HG02943 (cell line): ENCODE measurements at regions not wholly inside any gene's neighbourhood (a gene's known extent, or its start where the extent isn't known, plus 50 kb on each side); places are given as distances from the start of the nearest gene placed in this dataset.
"Not testable (repeated sequence)": the region's sequence is repeated elsewhere in the genome, so short reads cannot be mapped to it uniquely, and the experiment has no call there.

Experiments
- ATAC-seq: cut with Tn5 transposase; IDR thresholded peaks from one replicate; pipeline ENCODE4 v1.9.1; 2021; ENCODE audit warnings: mild to moderate bottlenecking, low read depth, moderate library complexity; ENCODE audit not compliant: unreplicated experiment

- ATAC-seq: no peak
These were observed 236.3 kb upstream of the LRTM1 start for GRCh38 chr3:55164191-55164590.

GRCh38 chr3:55163421-55163820 lies 235.6 kb upstream of the LRTM1 start:
- ATAC-seq: no peak

GRCh38 chr3:55162031-55162795 lies 234.4 kb upstream of the LRTM1 start:
- no peak for ATAC-seq

DNA sequence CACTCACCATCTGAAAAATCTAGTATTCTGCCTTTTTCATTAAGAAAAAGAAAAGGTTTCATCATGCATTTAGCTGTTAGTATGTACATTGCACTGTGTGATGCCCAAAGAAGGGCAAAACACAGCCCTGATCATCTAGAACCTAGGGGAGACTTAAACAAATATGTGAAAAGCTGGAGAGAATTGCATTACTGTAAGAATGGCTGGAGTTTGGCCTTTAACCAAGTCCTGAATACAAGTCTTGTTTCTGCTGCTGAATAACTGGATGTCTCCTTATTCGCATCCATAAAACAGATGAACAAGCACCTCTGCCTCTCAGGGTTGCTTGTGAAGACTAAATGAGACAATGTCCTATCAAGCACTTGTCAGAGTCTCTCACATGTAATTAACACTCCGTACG lies 233.4 kb upstream of the LRTM1 start:
- ATAC-seq: no peak

GRCh38 chr3:55160241-55160983 lies 232.6 kb upstream of the LRTM1 start:
- peak; percentile 73 for ATAC-seq

DNA sequence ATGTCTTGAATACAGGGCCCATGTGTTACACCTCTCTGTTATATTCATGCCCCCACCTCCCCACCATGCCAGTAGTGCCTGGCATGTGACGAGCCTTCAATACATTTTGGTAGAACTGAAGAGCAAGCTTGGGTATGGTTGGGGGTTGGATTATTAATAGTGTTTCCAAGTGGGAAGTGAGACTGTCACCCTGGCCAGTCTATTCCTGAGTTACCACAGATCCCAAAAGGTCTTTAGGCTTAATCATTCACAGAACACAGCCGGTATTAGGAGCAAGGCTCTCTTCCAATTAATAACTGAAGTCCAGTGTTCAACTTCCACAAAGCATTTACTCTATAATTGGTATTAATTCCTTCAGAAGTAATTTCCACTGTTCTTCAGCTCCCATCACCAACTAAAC lies 231.9 kb upstream of the LRTM1 start:
- no peak for ATAC-seq

GRCh38 chr3:55159016-55159415 lies 231.2 kb upstream of the LRTM1 start:
- no peak for ATAC-seq

DNA sequence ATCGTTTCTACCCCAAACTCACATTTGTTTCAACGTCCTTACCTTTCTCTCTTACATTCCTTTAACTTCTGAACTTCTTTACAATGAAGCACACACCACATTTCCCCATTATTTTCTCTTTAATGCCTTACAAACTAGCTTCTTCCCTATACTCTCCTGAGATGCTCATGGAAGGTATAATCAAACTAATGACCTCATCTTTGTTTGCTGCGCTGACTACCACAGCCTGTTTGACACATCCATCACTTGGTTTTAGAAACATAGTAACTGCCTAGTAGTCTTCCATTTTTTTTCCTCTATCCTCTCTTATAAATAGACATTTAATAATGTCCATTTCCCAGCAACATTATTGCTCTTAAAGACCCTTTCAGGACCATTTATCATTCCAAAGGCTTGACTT lies 230.5 kb upstream of the LRTM1 start:
- no peak for ATAC-seq

DNA sequence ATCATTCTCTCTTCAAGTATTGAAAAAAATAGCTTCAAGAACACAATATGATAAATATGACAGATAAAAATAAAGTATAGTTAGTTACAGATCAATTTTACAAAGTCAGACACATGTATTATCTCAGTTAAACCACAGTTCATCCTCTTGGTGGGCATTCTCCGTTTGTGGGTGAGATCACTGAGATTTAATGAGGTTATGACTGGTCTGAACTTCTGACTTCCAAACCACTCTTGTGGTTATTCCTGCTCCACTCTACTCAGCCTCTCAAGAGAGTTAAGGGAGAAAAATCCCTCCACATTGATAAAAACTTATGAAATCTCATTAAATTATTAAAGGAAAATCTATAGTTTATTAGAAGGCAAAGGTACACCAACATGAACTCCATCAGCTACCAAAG lies 229.9 kb upstream of the LRTM1 start:
- no peak for ATAC-seq

DNA sequence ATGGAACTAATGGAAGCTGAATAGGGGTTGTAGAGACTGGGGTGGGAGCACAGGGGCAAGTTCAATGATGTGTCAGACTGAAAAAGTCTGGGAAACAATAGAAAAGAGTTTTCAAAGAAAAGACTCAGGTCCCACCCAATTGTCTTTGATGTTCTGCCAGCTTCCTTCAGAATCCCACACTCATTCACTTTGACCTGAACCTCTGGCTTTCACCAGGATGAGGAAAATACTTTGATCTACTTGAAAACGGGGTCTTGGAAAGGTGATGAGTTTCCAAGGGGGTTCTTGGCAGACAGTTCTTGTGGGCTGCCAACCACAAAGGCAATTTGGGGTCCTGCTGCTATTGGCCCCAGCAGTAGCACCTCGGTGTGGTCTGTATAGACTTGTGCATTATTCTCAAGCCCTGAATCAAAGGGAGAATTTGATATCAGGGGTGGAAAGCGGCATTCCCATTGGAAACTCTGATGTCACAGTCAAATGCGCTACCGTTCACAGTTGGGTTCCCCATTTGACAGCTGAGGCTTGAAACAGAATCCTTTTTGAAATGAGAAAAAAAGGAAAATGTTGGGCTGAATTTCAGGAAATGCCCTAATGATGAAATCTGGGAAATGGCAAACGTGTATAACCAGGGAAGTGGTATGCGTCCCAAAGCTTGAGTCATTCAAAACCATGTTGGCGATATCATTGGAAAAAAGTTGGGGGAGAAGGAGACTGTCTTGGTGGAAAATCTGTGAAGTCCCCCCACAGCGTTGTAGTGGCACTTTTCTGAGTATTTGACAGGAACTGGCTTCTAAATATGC lies 229.2 kb upstream of the LRTM1 start:
- no peak for ATAC-seq

GRCh38 chr3:55147856-55148720 lies 220.2 kb upstream of the LRTM1 start:
- ATAC-seq: no peak

- no peak for ATAC-seq
These were observed 219.5 kb upstream of the LRTM1 start for GRCh38 chr3:55147406-55147805.

DNA sequence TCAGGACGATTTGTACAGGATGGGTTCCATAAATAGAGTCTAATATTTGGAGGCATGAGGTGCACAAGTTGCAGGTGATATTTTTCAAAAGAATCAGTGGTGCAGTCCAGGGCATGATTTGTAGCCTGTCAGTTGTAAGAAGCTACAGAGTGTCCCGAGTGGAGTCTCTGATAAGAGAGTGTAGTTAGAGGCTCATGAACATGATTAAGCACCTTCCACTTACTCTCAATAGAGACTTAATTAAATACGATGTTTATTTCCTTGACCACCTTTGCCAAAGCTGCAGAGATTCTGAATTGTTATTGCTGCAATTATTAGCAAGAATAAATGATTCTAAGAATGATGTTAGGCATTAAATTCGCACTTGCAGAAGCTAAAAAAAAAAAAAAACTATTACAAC lies 218.4 kb upstream of the LRTM1 start:
- ATAC-seq: no peak

GRCh38 chr3:55144015-55144673 lies 216.3 kb upstream of the LRTM1 start:
- no peak for ATAC-seq

- no peak for ATAC-seq
These were observed 215.5 kb upstream of the LRTM1 start for GRCh38 chr3:55143336-55143735.

DNA sequence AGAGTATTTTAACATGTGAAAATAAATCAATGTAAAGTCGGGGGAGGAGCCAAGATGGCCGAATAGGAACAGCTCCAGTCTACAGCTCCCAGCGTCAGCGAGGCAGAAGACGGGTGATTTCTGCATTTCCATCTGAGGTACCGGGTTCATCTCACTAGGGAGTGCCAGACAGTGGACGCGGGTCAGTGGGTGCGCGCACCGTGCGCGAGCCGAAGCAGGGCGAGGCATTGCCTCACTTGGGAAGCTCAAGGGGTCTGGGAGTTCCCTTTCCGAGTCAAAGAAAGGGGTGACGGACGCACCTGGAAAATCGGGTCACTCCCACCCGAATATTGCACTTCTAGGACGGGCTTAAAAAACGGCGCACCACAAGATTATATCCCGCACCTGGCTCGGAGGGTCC lies 208.4 kb upstream of the LRTM1 start:
- not testable (repeated sequence) for ATAC-seq

DNA sequence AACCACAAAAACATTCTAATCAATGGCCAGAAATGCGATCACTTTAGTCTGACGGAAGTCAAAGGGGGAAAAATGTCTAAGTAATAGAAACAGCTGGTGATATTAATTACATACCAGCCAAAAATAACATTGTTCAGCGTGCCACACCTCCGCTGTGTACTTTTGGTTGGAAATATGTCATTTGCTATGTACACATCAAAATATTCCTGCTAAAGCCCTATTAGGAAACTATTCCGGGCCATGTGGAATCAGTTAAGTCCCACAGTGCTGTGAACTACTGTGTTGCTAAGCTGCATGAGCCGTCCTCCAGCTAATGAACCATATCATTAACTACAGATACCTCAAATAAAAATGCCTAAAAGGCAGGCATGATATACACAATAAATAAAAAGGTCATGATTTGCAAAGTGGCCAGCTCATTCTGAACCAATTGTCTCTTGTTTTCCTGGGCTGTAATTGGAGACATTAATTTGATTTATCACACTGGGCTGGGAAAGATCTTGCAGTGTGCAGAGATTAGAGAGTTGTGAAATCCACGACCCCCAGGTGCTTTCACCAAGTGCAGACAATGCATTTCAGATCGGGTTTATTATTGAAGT lies 200.5 kb upstream of the LRTM1 start:
- ATAC-seq: no peak

GRCh38 chr3:55127565-55127964 lies 199.7 kb upstream of the LRTM1 start:
- no peak for ATAC-seq

DNA sequence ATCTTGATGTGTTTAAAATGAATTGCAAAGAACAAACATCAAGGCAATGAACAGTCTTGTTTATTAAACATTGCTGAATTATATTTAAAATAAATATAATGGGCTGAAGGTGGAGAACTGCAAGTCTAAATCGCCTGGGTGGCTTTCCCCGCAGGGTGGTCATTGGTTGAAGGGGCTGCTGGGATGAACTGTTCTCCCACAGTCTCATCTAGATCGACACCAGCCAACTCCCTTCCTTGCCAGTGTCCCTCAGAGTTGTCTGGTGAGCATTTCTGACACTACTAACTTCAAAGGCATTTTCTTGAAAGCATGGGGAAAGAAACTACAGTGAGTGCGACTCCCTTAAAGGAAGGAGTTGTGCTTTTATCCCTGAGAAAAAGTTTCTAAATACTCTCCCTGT lies 196.5 kb upstream of the LRTM1 start:
- ATAC-seq: no peak
